GM19099 (cell line): ENCODE measurements at regions not wholly inside any gene's neighbourhood (a gene's known extent, or its start where the extent isn't known, plus 50 kb on each side); places are given as distances from the start of the nearest gene placed in this dataset.

Source experiments
- POLR2A ChIP-seq: IDR thresholded peaks from 3 replicates; pipeline ENCODE4 v1.6.1; 2011; ENCODE audit warnings: low read depth; ENCODE audit not compliant: insufficient read length; ENCODE audit errors: extremely low read depth

GRCh38 chr6:118706702-118707101, 55.3 kb upstream of the CEP85L start:
- no peak for TF ChIP-seq POLR2A

- TF ChIP-seq POLR2A: no peak
Measured at GRCh38 chr6:118705544-118706491, 54.4 kb upstream of the CEP85L start.

- no peak for TF ChIP-seq POLR2A
Measured at GRCh38 chr6:118704915-118705314, 53.5 kb upstream of the CEP85L start.
